A673 (cell line): ENCODE measurements at regions not wholly inside any gene's neighbourhood (a gene's known extent, or its start where the extent isn't known, plus 50 kb on each side); places are given as distances from the start of the nearest gene placed in this dataset.

Source experiments
- BruUV-seq: library from RNA; stranded (reverse); fragments of 400-500 nt; replicated peaks from 2 replicates; lab custom pipeline; 2021; lab: Mats Ljungman, UMichigan
- CTCF ChIA-PET: fragments of 300-600 bp; sonication (Branson Sonifier 250); formaldehyde crosslinking; loops from one replicate; lab custom pipeline; 2022; ENCODE audit warnings: antibody characterized with exemption; lab: Charles Lee
- POLR2A ChIA-PET: fragments of 300-600 bp; sonication (Branson Sonifier 250); formaldehyde crosslinking; loops from one replicate; lab custom pipeline; 2022; ENCODE audit warnings: antibody characterized with exemption; ENCODE audit not compliant: low non-redundant PET; lab: Charles Lee
- DNase-seq: peaks from one replicate; pipeline ENCODE4 v3.0.0-alpha.2; 2015; ENCODE audit warnings: low spot score
- H3K27ac ChIP-seq: fragments of 200-600 bp; sonication (generic); 2 replicates; pipeline ENCODE4 v1.5.1; 2016; ENCODE audit warnings: mixed run types, low read depth, mild to moderate bottlenecking, mixed read lengths, antibody characterized with exemption, low read length; ENCODE audit not compliant: poor library complexity, severe bottlenecking
- H3K27me3 ChIP-seq: fragments of 200-600 bp; sonication (generic); replicated peaks from 2 replicates; pipeline ENCODE4 v1.6.1; 2017; ENCODE audit warnings: mixed run types, low read depth, mild to moderate bottlenecking, mixed read lengths, antibody characterized with exemption, low read length; ENCODE audit not compliant: insufficient read depth, poor library complexity
- H3K36me3 ChIP-seq: fragments of 200-600 bp; sonication (generic); 2 replicates; pipeline ENCODE4 v1.6.1; 2016; ENCODE audit warnings: mixed run types, mild to moderate bottlenecking, mixed read lengths, antibody characterized with exemption, low read length; ENCODE audit not compliant: insufficient read depth, poor library complexity, severe bottlenecking
- H3K4me1 ChIP-seq: fragments of 200-600 bp; sonication (generic); 2 replicates; pipeline ENCODE4 v1.6.1; 2017; ENCODE audit warnings: mixed run types, mild to moderate bottlenecking, mixed read lengths, antibody characterized with exemption, low read length; ENCODE audit not compliant: insufficient read depth, poor library complexity, severe bottlenecking
- H3K4me3 ChIP-seq: fragments of 200-600 bp; sonication (generic); 2 replicates; pipeline ENCODE4 v1.5.1; 2016; ENCODE audit warnings: low read depth, mixed run types, mild to moderate bottlenecking, mixed read lengths, low read length; ENCODE audit not compliant: poor library complexity, severe bottlenecking
- H3K9me3 ChIP-seq: fragments of 200-600 bp; sonication (generic); 2 replicates; pipeline ENCODE4 v1.6.1; 2016; ENCODE audit warnings: mixed run types, low read depth, mild to moderate bottlenecking, mixed read lengths, antibody characterized with exemption, low read length; ENCODE audit not compliant: poor library complexity, severe bottlenecking
- CTCF ChIP-seq: fragments of 300-800, 200-600 bp; sonication (generic); conservative IDR thresholded peaks from 2 replicates; pipeline ENCODE4 v1.5.1; 2017; ENCODE audit warnings: low read depth, mild to moderate bottlenecking, antibody characterized with exemption, low read length, moderate library complexity, mixed read lengths
- EZH2 ChIP-seq: fragments of 200-600 bp; sonication (generic); IDR thresholded peaks from 2 replicates; pipeline ENCODE4 v1.6.1; 2017; ENCODE audit warnings: borderline replicate concordance, low read depth, mild to moderate bottlenecking, mixed read lengths, antibody characterized with exemption, low read length; ENCODE audit not compliant: poor library complexity, severe bottlenecking
- intact Hi-C: fragments of 100-400 bp; cut with micrococcal nuclease; formaldehyde crosslinking; loops from one replicate; pipeline ENCODE4 v1.10.0; 2022; ENCODE audit not compliant: unreplicated experiment

- intact Hi-C loops, result no loop called here
- Histone ChIP-seq H3K27me3 (no peaks in the 10 kb centered on the region), H3K27ac (no peak overlapping the region), H3K4me1 (no peaks in the 10 kb centered on the region), H3K36me3 (no peaks in the 10 kb centered on the region), H3K9me3 (no peaks in the 10 kb centered on the region), H3K4me3 (no peak overlapping the region)
- no peak for DNase-seq
- CTCF ChIA-PET, result no interaction called here
- POLR2A ChIA-PET, result no interaction called here
- no TSS peak for BruUV-seq
- no peak for TF ChIP-seq EZH2
- TF ChIP-seq CTCF, result no peak
Observed at GRCh38 chr11:115903179-115903578, 399.0 kb upstream of the CADM1 start.

GRCh38 chr11:115901069-115901468, 396.9 kb upstream of the CADM1 start:
- Histone ChIP-seq H3K4me3 (no peak overlapping the region), H3K27ac (no peak overlapping the region), H3K27me3 (no peaks in the 10 kb centered on the region), H3K36me3 (no peaks in the 10 kb centered on the region), H3K9me3 (no peaks in the 10 kb centered on the region), H3K4me1 (no peaks in the 10 kb centered on the region)
- CTCF ChIA-PET, result no interaction called here
- intact Hi-C loops, result no loop called here
- POLR2A ChIA-PET, result no interaction called here
- TF ChIP-seq EZH2 (no peak), CTCF (no peak)
- BruUV-seq, result no TSS peak
- DNase-seq, result no peak

- no peaks in the 10 kb centered on the region for H3K4me1 ChIP-seq
- ChIA-PET POLR2A (no interaction called here), CTCF (no interaction called here)
- intact Hi-C loops, result no loop called here
- no peaks in the 10 kb centered on the region for H3K9me3 ChIP-seq
- no peaks in the 10 kb centered on the region for H3K27me3 ChIP-seq
- no peaks in the 10 kb centered on the region for H3K36me3 ChIP-seq
- no TSS peak for BruUV-seq
- H3K4me3 ChIP-seq, result no peak overlapping the region
- no peak for DNase-seq
- TF ChIP-seq CTCF (no peak), EZH2 (no peak)
- H3K27ac ChIP-seq, result no peak overlapping the region
Observed at GRCh38 chr11:115900111-115900510, 395.9 kb upstream of the CADM1 start.
